ENCODE measurements at regions not wholly inside any gene's neighbourhood (a gene's known extent, or its start where the extent isn't known, plus 50 kb on each side); places are given as distances from the start of the nearest gene placed in this dataset.

DNA sequence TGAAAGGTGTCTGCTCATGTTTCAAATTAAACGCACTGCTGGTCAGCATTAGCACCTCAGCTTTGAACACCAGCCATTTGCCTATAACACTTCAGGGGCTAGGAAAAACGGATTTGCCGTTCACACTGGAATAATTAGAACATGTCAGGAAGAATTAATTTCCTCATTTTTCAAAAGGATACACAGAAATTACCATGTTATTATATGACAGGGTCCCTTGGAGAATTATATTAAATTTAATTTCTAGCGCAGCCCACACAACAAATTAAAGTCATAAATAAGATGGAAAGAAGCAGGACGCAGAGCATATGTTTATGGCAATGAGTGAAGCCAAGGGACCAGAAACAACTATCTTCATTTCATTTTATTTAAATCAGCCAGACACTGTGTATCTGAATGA lies 83.8 kb upstream of the SOX6 start:
- Histone ChIP-seq H3K4me1 (no peaks in the 10 kb centered on the region), H3K4me3 (no peak overlapping the region), H3K9me3 (no peaks in the 10 kb centered on the region), H3K27ac (no peak overlapping the region), H3K36me3 (no peaks in the 10 kb centered on the region), H3K27me3 (no peaks in the 10 kb centered on the region)
- ATAC-seq (ENCODE audit: low FRiP score in 2 of 2) (no peak), DNase-seq (no peak)
- 86 to 88% methylated on average over 5 of the region's 5 CpGs for WGBS, 2 donors
- TF ChIP-seq POLR2AphosphoS5 (IDR thresholded peaks at IDR 0.05), result no peak

DNA sequence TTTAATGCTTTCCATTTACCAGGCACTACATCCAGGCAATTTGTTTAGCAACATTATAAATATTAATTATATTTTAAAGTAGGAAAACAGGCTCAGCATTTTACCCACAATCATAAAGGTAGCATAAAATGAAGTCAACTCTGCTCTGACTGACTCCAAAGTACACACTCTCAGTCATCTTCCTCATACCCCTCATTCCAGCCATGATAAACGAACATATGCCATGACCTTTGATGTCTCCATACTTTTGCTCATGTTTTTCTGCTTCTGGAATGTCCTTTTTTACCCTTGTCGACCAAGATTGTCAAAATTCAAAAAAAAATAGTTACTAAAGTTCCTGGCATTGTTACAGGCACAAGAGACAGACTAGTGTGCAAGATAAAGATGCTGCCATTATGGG lies 77.7 kb upstream of the SOX6 start:
- ATAC-seq (ENCODE audit: low FRiP score in 2 of 2) (no peak), DNase-seq (no peak)
- H3K27me3 ChIP-seq, result no peaks in the 10 kb centered on the region
- 18 to 33% methylated on average over 2 of the region's 2 CpGs for WGBS, 2 donors
- no peaks in the 10 kb centered on the region for H3K36me3 ChIP-seq
- TF ChIP-seq POLR2A (IDR thresholded peaks at IDR 0.05) (no peak), EP300 (IDR thresholded peaks at IDR 0.05) (no peak), POLR2AphosphoS5 (IDR thresholded peaks at IDR 0.05) (no peak)
- TF ChIP-seq, protein P1, sequence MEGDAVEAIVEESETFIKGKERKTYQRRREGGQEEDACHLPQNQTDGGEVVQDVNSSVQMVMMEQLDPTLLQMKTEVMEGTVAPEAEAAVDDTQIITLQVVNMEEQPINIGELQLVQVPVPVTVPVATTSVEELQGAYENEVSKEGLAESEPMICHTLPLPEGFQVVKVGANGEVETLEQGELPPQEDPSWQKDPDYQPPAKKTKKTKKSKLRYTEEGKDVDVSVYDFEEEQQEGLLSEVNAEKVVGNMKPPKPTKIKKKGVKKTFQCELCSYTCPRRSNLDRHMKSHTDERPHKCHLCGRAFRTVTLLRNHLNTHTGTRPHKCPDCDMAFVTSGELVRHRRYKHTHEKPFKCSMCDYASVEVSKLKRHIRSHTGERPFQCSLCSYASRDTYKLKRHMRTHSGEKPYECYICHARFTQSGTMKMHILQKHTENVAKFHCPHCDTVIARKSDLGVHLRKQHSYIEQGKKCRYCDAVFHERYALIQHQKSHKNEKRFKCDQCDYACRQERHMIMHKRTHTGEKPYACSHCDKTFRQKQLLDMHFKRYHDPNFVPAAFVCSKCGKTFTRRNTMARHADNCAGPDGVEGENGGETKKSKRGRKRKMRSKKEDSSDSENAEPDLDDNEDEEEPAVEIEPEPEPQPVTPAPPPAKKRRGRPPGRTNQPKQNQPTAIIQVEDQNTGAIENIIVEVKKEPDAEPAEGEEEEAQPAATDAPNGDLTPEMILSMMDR (IDR thresholded peaks at IDR 0.05), result no peak
- H3K4me1 ChIP-seq, result no peaks in the 10 kb centered on the region
- H3K9me3 ChIP-seq, result no peaks in the 10 kb centered on the region
- H3K4me3 ChIP-seq, result no peak overlapping the region
- no peak overlapping the region for H3K27ac ChIP-seq

DNA sequence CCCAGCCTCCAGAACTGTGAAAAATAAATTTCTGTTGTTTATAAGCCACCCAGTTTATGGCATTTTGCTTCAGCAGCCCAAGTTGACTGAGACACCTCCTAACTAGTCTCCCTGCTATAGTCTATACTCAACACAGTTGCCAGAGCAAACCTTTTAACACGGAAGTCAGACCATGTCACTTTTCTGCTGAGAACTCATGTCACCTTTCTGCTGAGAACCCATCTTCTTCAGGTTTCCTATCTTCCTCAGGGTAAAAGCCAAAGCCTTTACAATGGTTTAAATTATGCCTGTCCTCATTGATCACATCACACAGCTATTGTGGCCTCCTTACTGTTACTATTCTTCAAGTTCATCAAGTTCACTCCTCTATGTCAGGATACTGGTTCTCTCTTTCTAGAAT lies 74.3 kb upstream of the SOX6 start:
- WGBS, 2 donors, result 86 to 96% methylated on average over 1 of the region's 1 CpG
- Histone ChIP-seq H3K36me3 (no peaks in the 10 kb centered on the region), H3K4me3 (no peak overlapping the region), H3K9me3 (no peaks in the 10 kb centered on the region), H3K27me3 (no peaks in the 10 kb centered on the region), H3K4me1 (no peaks in the 10 kb centered on the region), H3K27ac (no peak overlapping the region)
- ATAC-seq (ENCODE audit: low FRiP score in 2 of 2) (no peak), DNase-seq (no peak)
- TF ChIP-seq POLR2A (IDR thresholded peaks at IDR 0.05) (no peak), POLR2AphosphoS5 (IDR thresholded peaks at IDR 0.05) (no peak), EP300 (IDR thresholded peaks at IDR 0.05) (no peak)
- TF ChIP-seq, protein P1 (IDR thresholded peaks at IDR 0.05), result no peak

DNA sequence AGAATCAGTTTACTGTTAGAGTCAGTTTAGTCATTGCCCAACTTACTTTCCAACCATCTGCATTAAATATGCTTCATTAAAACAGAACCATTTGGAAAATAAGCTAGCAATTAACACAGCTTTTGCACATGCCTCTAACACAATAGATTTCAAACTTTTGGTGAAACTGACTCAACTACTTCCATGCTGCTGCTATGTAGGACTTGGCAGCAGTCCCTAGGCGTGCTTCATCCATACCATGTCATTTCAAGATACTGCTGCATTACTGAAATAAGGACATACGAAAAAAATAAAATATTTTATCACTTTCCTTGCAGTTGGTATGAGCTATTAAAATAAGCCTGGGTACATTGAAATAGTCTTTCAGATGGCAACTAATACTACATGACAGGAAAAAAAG lies 65.5 kb upstream of the SOX6 start:
- DNase-seq (no peak), ATAC-seq (ENCODE audit: low FRiP score in 2 of 2) (no peak)
- H3K27ac ChIP-seq, result no peak overlapping the region
- TF ChIP-seq EP300 (IDR thresholded peaks at IDR 0.05) (no peak), POLR2AphosphoS5 (IDR thresholded peaks at IDR 0.05) (no peak)
- H3K9me3 ChIP-seq, result no peaks in the 10 kb centered on the region
- no peaks in the 10 kb centered on the region for H3K36me3 ChIP-seq
- H3K4me3 ChIP-seq, result no peak overlapping the region
- 70 to 78% methylated on average over 2 of the region's 2 CpGs for WGBS, 2 donors
- H3K4me1 ChIP-seq, result no peaks in the 10 kb centered on the region
- no peaks in the 10 kb centered on the region for H3K27me3 ChIP-seq

DNA sequence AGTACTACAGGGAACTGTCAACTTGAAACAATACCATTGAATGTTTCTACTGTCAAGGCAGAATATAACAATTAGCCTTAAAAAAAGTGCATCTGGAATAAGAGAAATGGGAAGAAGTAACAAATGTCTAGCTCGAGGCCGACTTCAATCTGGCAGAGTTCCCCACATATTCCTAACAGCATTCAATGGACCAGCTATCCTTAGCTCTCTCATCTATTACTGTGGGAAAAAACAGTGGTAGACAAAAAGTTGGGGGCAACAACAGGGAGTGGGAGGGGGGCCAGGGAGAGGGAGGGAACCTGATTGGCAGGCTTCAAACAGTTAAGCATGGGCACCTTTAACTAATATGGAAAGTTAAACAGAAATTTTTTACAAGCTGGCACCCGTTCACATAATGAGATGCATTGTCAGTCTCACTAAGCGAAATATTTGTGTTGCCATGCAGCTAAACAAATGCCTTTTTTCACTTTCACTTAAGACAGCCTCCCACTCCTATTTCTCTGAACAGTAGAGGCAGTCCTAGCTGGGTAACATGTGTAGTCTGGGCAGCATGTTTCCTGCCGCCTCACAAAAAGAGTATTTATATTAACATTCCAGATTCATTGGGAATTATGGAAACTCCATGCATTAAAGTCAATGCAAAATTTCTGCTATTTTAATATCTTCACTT lies 62.2 kb upstream of the SOX6 start:
- ATAC-seq (ENCODE audit: low FRiP score in 2 of 2), result no peak
- Histone ChIP-seq H3K36me3 (no peaks in the 10 kb centered on the region), H3K9me3 (no peaks in the 10 kb centered on the region), H3K4me1 (no peaks in the 10 kb centered on the region), H3K27me3 (no peaks in the 10 kb centered on the region), H3K4me3 (no peak overlapping the region), H3K27ac (no peak overlapping the region)
- no peak for DNase-seq
- no peak for TF ChIP-seq POLR2A (IDR thresholded peaks at IDR 0.05)
- TF ChIP-seq EP300 (IDR thresholded peaks at IDR 0.05), result no peak
- TF ChIP-seq POLR2AphosphoS5 (IDR thresholded peaks at IDR 0.05), result no peak
- TF ChIP-seq, protein P1 (IDR thresholded peaks at IDR 0.05), result no peak
- 67 to 73% methylated on average over 5 of the region's 5 CpGs for WGBS, 2 donors

DNA sequence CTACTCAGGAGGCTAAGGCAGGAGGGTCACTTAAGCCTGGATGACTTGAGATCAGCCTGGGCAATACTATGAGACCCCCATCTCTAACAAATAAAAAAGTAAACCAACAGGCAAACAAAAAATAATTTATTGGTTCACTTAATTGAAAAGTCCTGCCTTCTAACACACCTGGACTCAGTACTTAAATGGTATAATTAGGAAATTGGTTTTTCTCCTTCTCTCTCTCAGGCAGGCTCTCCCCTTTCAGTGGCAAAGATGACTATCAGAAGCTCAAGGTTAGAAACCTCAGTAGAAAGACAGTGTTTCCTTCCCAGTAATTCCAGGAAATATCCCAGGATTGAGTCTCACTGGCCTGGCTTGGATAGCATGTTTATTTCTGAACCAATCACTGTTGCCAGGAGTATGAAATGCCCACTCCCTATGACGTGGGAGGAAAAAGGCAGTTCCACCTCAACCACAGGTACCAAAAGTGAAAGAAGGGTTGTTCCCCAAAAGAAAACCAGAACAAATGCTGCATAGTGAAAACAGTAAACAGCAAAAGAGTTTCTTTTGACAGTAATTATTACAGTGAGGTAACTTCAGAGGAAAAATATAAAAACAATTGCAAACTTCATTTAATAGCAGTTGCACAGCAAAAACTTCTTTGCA lies 56.3 kb upstream of the SOX6 start:
- no peak for DNase-seq
- Histone ChIP-seq H3K4me1 (no peaks in the 10 kb centered on the region), H3K27me3 (no peaks in the 10 kb centered on the region), H3K9me3 (no peaks in the 10 kb centered on the region), H3K36me3 (no peaks in the 10 kb centered on the region), H3K27ac (no peak overlapping the region), H3K4me3 (no peak overlapping the region)
- WGBS, 2 donors, result 50 to 55% methylated on average over 1 of the region's 1 CpG
- no peak for ATAC-seq (ENCODE audit: low FRiP score in 2 of 2)
- TF ChIP-seq POLR2A (IDR thresholded peaks at IDR 0.05), result no peak
- no peak for TF ChIP-seq EP300 (IDR thresholded peaks at IDR 0.05)
- TF ChIP-seq, protein P1 (IDR thresholded peaks at IDR 0.05), result no peak
- TF ChIP-seq POLR2AphosphoS5 (IDR thresholded peaks at IDR 0.05), result no peak
